GM23338 (cell line): ENCODE measurements at regions not wholly inside any gene's neighbourhood (a gene's known extent, or its start where the extent isn't known, plus 50 kb on each side); places are given as distances from the start of the nearest gene placed in this dataset.
A peak's percentile ranks its signal among the peaks of the same experiment; 100 is the strongest.

Experiments used
- ATAC-seq: fragments of 200-7000 bp; cut with Tn5 transposase; 3 replicates; pipeline ENCODE4 v1.9.1; 2020
- DNase-seq: peaks from one replicate; pipeline ENCODE4 v3.0.0-alpha.2; 2015; ENCODE audit warnings: low spot score
- H2AFZ ChIP-seq: fragments of 200-600 bp; sonication (generic); 2 replicates; pipeline ENCODE4 v1.8.0; 2016; ENCODE audit warnings: antibody characterized with exemption, mild to moderate bottlenecking, moderate library complexity
- H3F3A ChIP-seq: fragments of 200-600 bp; sonication (generic); replicated peaks from 2 replicates; pipeline ENCODE4 v1.8.0; 2017; ENCODE audit warnings: antibody characterized with exemption, mixed run types, low read depth
- H3K27ac ChIP-seq: fragments of 200-600 bp; sonication (generic); 2 replicates; pipeline ENCODE4 v1.6.1; 2016; ENCODE audit warnings: low read depth
- H3K27me3 ChIP-seq: fragments of 200-600 bp; sonication (generic); 2 replicates; pipeline ENCODE4 v1.8.0; 2016; ENCODE audit warnings: mild to moderate bottlenecking, mixed run types, moderate library complexity; ENCODE audit not compliant: insufficient read depth
- H3K36me3 ChIP-seq: fragments of 200-600 bp; sonication (generic); 2 replicates; pipeline ENCODE4 v1.8.0; 2016; ENCODE audit warnings: mild to moderate bottlenecking; ENCODE audit not compliant: insufficient read depth
- H3K4me1 ChIP-seq: fragments of 200-600 bp; sonication (generic); 2 replicates; pipeline ENCODE4 v1.8.0; 2016; ENCODE audit warnings: mild to moderate bottlenecking, moderate library complexity; ENCODE audit not compliant: insufficient read depth
- H3K4me2 ChIP-seq: fragments of 200-600 bp; sonication (generic); 2 replicates; pipeline ENCODE4 v1.7.1; 2017; ENCODE audit warnings: mixed run types
- H3K4me3 ChIP-seq: fragments of 200-600 bp; sonication (generic); 2 replicates; pipeline ENCODE4 v1.6.1; 2016; ENCODE audit warnings: mixed run types
- H3K79me2 ChIP-seq: fragments of 200-600 bp; sonication (generic); replicated peaks from 2 replicates; pipeline ENCODE4 v1.8.0; 2017; ENCODE audit warnings: mild to moderate bottlenecking; ENCODE audit not compliant: insufficient read depth
- H3K9me2 ChIP-seq: fragments of 200-600 bp; sonication (generic); 2 replicates; pipeline ENCODE4 v1.8.0; 2017; ENCODE audit not compliant: insufficient read depth
- H4K20me1 ChIP-seq: fragments of 200-600 bp; sonication (generic); replicated peaks from 2 replicates; pipeline ENCODE4 v1.8.0; 2017; ENCODE audit warnings: mild to moderate bottlenecking; ENCODE audit not compliant: insufficient read depth
- H3K27ac Mint-ChIP-seq: 2 replicates; pipeline ENCODE4 v1.8.0; 2020; ENCODE audit warnings: inconsistent platforms, mild to moderate bottlenecking, moderate library complexity, mixed read lengths
- H3K27me3 Mint-ChIP-seq: 3 replicates; pipeline ENCODE4 v1.8.0; 2022; ENCODE audit warnings: low read depth, mild to moderate bottlenecking, moderate library complexity, mixed read lengths, inconsistent platforms; ENCODE audit not compliant: insufficient read depth, poor library complexity
- H3K36me3 Mint-ChIP-seq: 3 replicates; pipeline ENCODE4 v1.8.0; 2021; ENCODE audit warnings: low read depth, mild to moderate bottlenecking, inconsistent platforms, moderate library complexity, mixed read lengths
- H3K4me1 Mint-ChIP-seq: 3 replicates; pipeline ENCODE4 v1.8.0; 2020; ENCODE audit warnings: mild to moderate bottlenecking, inconsistent platforms, mixed read lengths
- H3K4me3 Mint-ChIP-seq: 3 replicates; pipeline ENCODE4 v1.8.0; 2021; ENCODE audit warnings: moderate library complexity, mild to moderate bottlenecking, inconsistent platforms, mixed read lengths
- H3K9me3 Mint-ChIP-seq: 3 replicates; pipeline ENCODE4 v1.8.0; 2020; ENCODE audit warnings: moderate library complexity, mild to moderate bottlenecking, inconsistent platforms, mixed read lengths
- CREB1 ChIP-seq: fragments of 250-450 bp; sonication (Bioruptor Pico); IDR thresholded peaks from 2 replicates; pipeline ENCODE4 v1.5.0; 2020; ENCODE audit warnings: low read depth, mild to moderate bottlenecking, moderate library complexity
- CTCF ChIP-seq, 2 experiments: fragments of 200-600 bp in 1 of 2; sonication (generic) in 1 of 2; conservative IDR thresholded peaks; 2 replicates each; pipeline versions ENCODE4 v1.5.1 to v1.6.1; 2016 to 2017; ENCODE audit warnings: antibody characterized with exemption in 2 of 2, low read depth in 2 of 2, mild to moderate bottlenecking in 2 of 2, moderate library complexity in 1 of 2
- EZH2 ChIP-seq: fragments of 200-600 bp; sonication (generic); IDR thresholded peaks from one replicate; pipeline ENCODE4 v1.8.0; 2017; ENCODE audit warnings: antibody characterized with exemption, mild to moderate bottlenecking, low read depth; ENCODE audit not compliant: unreplicated experiment
- EZH2phosphoT487 ChIP-seq: fragments of 200-600 bp; sonication (generic); IDR thresholded peaks from one replicate; pipeline ENCODE4 v1.8.1; 2018; ENCODE audit warnings: antibody characterized with exemption; ENCODE audit not compliant: unreplicated experiment
- JUNB ChIP-seq: IDR thresholded peaks from one replicate; pipeline ENCODE4 v1.6.1; 2016; ENCODE audit warnings: antibody characterized with exemption; ENCODE audit not compliant: unreplicated experiment
- NANOG ChIP-seq: IDR thresholded peaks from 2 replicates; pipeline ENCODE4 v1.6.1; 2016; ENCODE audit warnings: antibody characterized with exemption, borderline replicate concordance
- POLR2AphosphoS5 ChIP-seq: IDR thresholded peaks from 2 replicates; pipeline ENCODE4 v1.6.1; 2016; ENCODE audit warnings: antibody characterized with exemption, low read depth
- STAT1 ChIP-seq: IDR thresholded peaks from one replicate; pipeline ENCODE4 v1.6.1; 2016; ENCODE audit warnings: antibody characterized with exemption; ENCODE audit not compliant: unreplicated experiment
- ZNF114 ChIP-seq: fragments of 250-450 bp; sonication (Bioruptor Pico); IDR thresholded peaks from 2 replicates; pipeline ENCODE4 v1.5.0; 2020; ENCODE audit warnings: mild to moderate bottlenecking, moderate library complexity
- ZNF462 ChIP-seq: fragments of 250-450 bp; sonication (Bioruptor Pico); IDR thresholded peaks from 2 replicates; pipeline ENCODE4 v1.5.0; 2020; ENCODE audit warnings: mild to moderate bottlenecking, moderate library complexity
- TF ChIP-seq, protein P1 (sequence below): IDR thresholded peaks from 2 replicates; pipeline ENCODE4 v1.6.1; 2016; ENCODE audit warnings: antibody characterized with exemption

GRCh38 chr11:122040464-122040863 lies 75.6 kb downstream of the BLID start:
- peaks cover 36% of the 10 kb centered on the region for H3K4me1 Mint-ChIP-seq
- peaks cover 48% of the 10 kb centered on the region for H3K4me1 ChIP-seq
- no peaks in the 10 kb centered on the region for H4K20me1 ChIP-seq
- ATAC-seq, result no peak; the same call in 2 of the 3 replicates
- no peaks in the 10 kb centered on the region for H3K79me2 ChIP-seq
- peak; percentile 15 for DNase-seq
- H3K27ac ChIP-seq, result 0 out of 2 replicates have a peak overlapping the region, but pooled peaks have one; percentile 4
- TF ChIP-seq NANOG (peak; percentile 88), CREB1 (no peak)
- no peak overlapping the region for H3K27ac Mint-ChIP-seq
- H3K4me3 Mint-ChIP-seq, result no peak overlapping the region
- H3K4me2 ChIP-seq, result peak overlapping the region; percentile 44
- H3K9me2 ChIP-seq, result no peaks in the 10 kb centered on the region
- no peaks in the 10 kb centered on the region for H3F3A ChIP-seq
- no peaks in the 10 kb centered on the region for H3K9me3 Mint-ChIP-seq
- H3K36me3 ChIP-seq, result no peaks in the 10 kb centered on the region
- no peak overlapping the region for H2AFZ ChIP-seq
- H3K36me3 Mint-ChIP-seq, result no peaks in the 10 kb centered on the region
- H3K27me3 Mint-ChIP-seq, result peaks cover 4% of the 10 kb centered on the region
- H3K4me3 ChIP-seq, result peak overlapping the region; percentile 27; the same call in 1 of the 2 replicates
- H3K27me3 ChIP-seq, result no peaks in the 10 kb centered on the region

- H3F3A ChIP-seq, result no peaks in the 10 kb centered on the region
- no peak overlapping the region for H3K27ac ChIP-seq
- Mint-ChIP-seq H3K27me3 (peaks cover 4% of the 10 kb centered on the region), H3K4me3 (no peak overlapping the region), H3K27ac (no peak overlapping the region), H3K4me1 (peaks cover 38% of the 10 kb centered on the region), H3K36me3 (no peaks in the 10 kb centered on the region), H3K9me3 (no peaks in the 10 kb centered on the region)
- no peaks in the 10 kb centered on the region for H4K20me1 ChIP-seq
- ATAC-seq (peak; percentile 72; the same call in 2 of the 3 replicates), DNase-seq (peak; percentile 74)
- peaks cover 5% of the 10 kb centered on the region; the same call in 1 of the 2 replicates for H3K9me2 ChIP-seq
- H2AFZ ChIP-seq, result no peak overlapping the region
- H3K79me2 ChIP-seq, result no peaks in the 10 kb centered on the region
- peaks cover 55% of the 10 kb centered on the region for H3K4me1 ChIP-seq
- no peak overlapping the region for H3K4me2 ChIP-seq
- no peaks in the 10 kb centered on the region for H3K36me3 ChIP-seq
- H3K27me3 ChIP-seq, result no peaks in the 10 kb centered on the region
- H3K4me3 ChIP-seq, result no peak overlapping the region
- TF ChIP-seq ZNF114 (CRISPR knock-in tag), result no peak
- TF ChIP-seq ZNF462 (CRISPR knock-in tag), result no peak
- TF ChIP-seq, protein P1, sequence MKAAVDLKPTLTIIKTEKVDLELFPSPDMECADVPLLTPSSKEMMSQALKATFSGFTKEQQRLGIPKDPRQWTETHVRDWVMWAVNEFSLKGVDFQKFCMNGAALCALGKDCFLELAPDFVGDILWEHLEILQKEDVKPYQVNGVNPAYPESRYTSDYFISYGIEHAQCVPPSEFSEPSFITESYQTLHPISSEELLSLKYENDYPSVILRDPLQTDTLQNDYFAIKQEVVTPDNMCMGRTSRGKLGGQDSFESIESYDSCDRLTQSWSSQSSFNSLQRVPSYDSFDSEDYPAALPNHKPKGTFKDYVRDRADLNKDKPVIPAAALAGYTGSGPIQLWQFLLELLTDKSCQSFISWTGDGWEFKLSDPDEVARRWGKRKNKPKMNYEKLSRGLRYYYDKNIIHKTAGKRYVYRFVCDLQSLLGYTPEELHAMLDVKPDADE, result no peak
- no peak for TF ChIP-seq STAT1
- no peak for TF ChIP-seq CTCF (conservative IDR thresholded peaks at IDR 0.05; ENCODE audit: low read depth in 2 of 2)
- TF ChIP-seq JUNB, result no peak
- no peak for TF ChIP-seq EZH2
- TF ChIP-seq EZH2phosphoT487, result no peak
- no peak for TF ChIP-seq NANOG
- no peak for TF ChIP-seq POLR2AphosphoS5
Observed at GRCh38 chr11:122038543-122038942, 77.5 kb downstream of the BLID start.
